HepG2 (cell line): ENCODE measurements at regions not wholly inside any gene's neighbourhood (a gene's known extent, or its start where the extent isn't known, plus 50 kb on each side); places are given as distances from the start of the nearest gene placed in this dataset.

ENCODE experiments used
- ATAC-seq: fragments of 200-7000 bp; cut with Tn5 transposase; 3 replicates; pipeline ENCODE4 v1.9.1; 2020; ENCODE audit warnings: mild to moderate bottlenecking, moderate library complexity
- BruUV-seq: library from RNA; stranded (reverse); fragments of 400-500 nt; replicated peaks from 2 replicates; lab custom pipeline; 2021; lab: Mats Ljungman, UMichigan
- CTCF ChIA-PET: fragments of 300-600 bp; formaldehyde crosslinking; extraction: SDS; loops from one replicate; lab custom pipeline; 2021; ENCODE audit warnings: low total read pairs, inconsistent platforms, low intra/inter-chr PET ratio; lab: Yijun Ruan, JAX
- POLR2A ChIA-PET: fragments of 350-600 bp; sonication (Branson Sonifier 250); formaldehyde crosslinking; loops from one replicate; lab custom pipeline; 2020; ENCODE audit warnings: antibody characterized with exemption, inconsistent platforms; lab: Yijun Ruan, JAX
- DNase-seq: peaks from one replicate; pipeline ENCODE4 v3.0.0-alpha.2; 2015; ENCODE audit warnings: low spot score
- FAIRE-seq: peaks from 3 replicates; lab custom pipeline; 2011; peaks lifted over from hg19 to GRCh38; lab: Jason Lieb, UNC
- H2AFZ ChIP-seq: one replicate; pipeline ENCODE4 v1.6.1; 2011; ENCODE audit warnings: low read length, inconsistent platforms
- H3K27ac ChIP-seq: fragments of 300-600 bp; 3 replicates; pipeline ENCODE4 v1.8.0; 2011; ENCODE audit warnings: mixed run types, mild to moderate bottlenecking, mixed read lengths, low read length, inconsistent platforms; ENCODE audit not compliant: insufficient read depth; ENCODE audit errors: extremely low read length
- H3K27me3 ChIP-seq, 2 experiments: fragments of 200-600 bp in 1 of 2; 2 replicates in 1 of 2; 3 replicates in 1 of 2; pipeline versions ENCODE4 v1.6.0 to v1.8.0; 2011; ENCODE audit warnings: low read length in 2 of 2, mild to moderate bottlenecking in 2 of 2, moderate library complexity in 2 of 2, inconsistent platforms in 1 of 2; ENCODE audit not compliant: insufficient read depth in 2 of 2, control insufficient read depth in 1 of 2
- H3K36me3 ChIP-seq, 2 experiments: fragments of 200-600 bp in 1 of 2; replicated peaks in 1 of 2; 2 replicates in 1 of 2; 3 replicates in 1 of 2; pipeline versions ENCODE4 v1.5.1 to v1.8.0; 2011; ENCODE audit warnings: low read length in 2 of 2, inconsistent platforms in 1 of 2; ENCODE audit not compliant: insufficient read depth in 2 of 2, control insufficient read depth in 1 of 2
- H3K4me1 ChIP-seq: 2 replicates; pipeline ENCODE4 v1.5.1; 2012; ENCODE audit warnings: low read length, inconsistent platforms; ENCODE audit not compliant: insufficient read depth
- H3K4me2 ChIP-seq: 2 replicates; pipeline ENCODE4 v1.6.0; 2011; ENCODE audit warnings: low read depth, low read length, inconsistent platforms
- H3K4me3 ChIP-seq, 3 experiments: fragments of 200-600 bp in 1 of 3; sonication (generic), shearing (Covaris generic) in 1 of 3; replicated peaks in 1 of 3; 2 replicates each; pipeline ENCODE4 v1.5.1; 2011 to 2016; ENCODE audit warnings: low read length in 3 of 3, inconsistent platforms in 2 of 3, low read depth in 2 of 3, mild to moderate bottlenecking in 2 of 3, control low read depth in 1 of 3, mixed read lengths in 1 of 3; ENCODE audit not compliant: insufficient read depth in 1 of 3
- H3K79me2 ChIP-seq: one replicate; pipeline ENCODE4 v1.6.1; 2011; ENCODE audit warnings: low read length, inconsistent platforms; ENCODE audit not compliant: insufficient read depth
- H3K9ac ChIP-seq: 2 replicates; pipeline ENCODE4 v1.6.0; 2011; ENCODE audit warnings: mild to moderate bottlenecking, low read depth, low read length, inconsistent platforms; ENCODE audit not compliant: insufficient read depth
- H3K9me3 ChIP-seq: 2 replicates; pipeline ENCODE4 v1.5.1; 2012; ENCODE audit warnings: mild to moderate bottlenecking, low read length
- H4K20me1 ChIP-seq: 2 replicates; pipeline ENCODE4 v1.6.0; 2011; ENCODE audit warnings: inconsistent platforms, mild to moderate bottlenecking, low read length, moderate library complexity; ENCODE audit not compliant: insufficient read depth
- BCL6 ChIP-seq: IDR thresholded peaks from 2 replicates; pipeline ENCODE4 v1.6.1; 2016; ENCODE audit warnings: missing genetic modification reagents, missing compliant biosample characterization
- CREM ChIP-seq, 2 experiments: sonication (generic) in 1 of 2; formaldehyde crosslinking in 1 of 2; IDR thresholded peaks; 2 replicates each; pipeline versions ENCODE4 v1.4.0 to v1.6.1; 2016 to 2020; ENCODE audit warnings: antibody characterized with exemption in 1 of 2, mild to moderate bottlenecking in 1 of 2, missing genetic modification reagents in 1 of 2
- DPF2 ChIP-seq: sonication (generic); formaldehyde crosslinking; IDR thresholded peaks from 2 replicates; pipeline ENCODE4 v1.4.0; 2020; ENCODE audit warnings: mild to moderate bottlenecking, low read depth, missing genetic modification reagents, borderline replicate concordance
- HMG20A ChIP-seq: IDR thresholded peaks from 2 replicates; pipeline ENCODE4 v1.6.1; 2016; ENCODE audit warnings: borderline replicate concordance
- HMG20B ChIP-seq: conservative IDR thresholded peaks from 2 replicates; pipeline ENCODE4 v1.6.1; 2016; ENCODE audit warnings: missing genetic modification reagents, missing compliant biosample characterization
- HOXD1 ChIP-seq: sonication (generic); formaldehyde crosslinking; IDR thresholded peaks from 2 replicates; pipeline ENCODE4 v1.5.0; 2020; ENCODE audit warnings: missing genetic modification reagents
- KAT8 ChIP-seq: IDR thresholded peaks from 2 replicates; pipeline ENCODE4 v1.6.1; 2016; ENCODE audit warnings: missing genetic modification reagents, missing compliant biosample characterization
- KLF11 ChIP-seq: IDR thresholded peaks from 2 replicates; pipeline ENCODE4 v1.6.1; 2016; ENCODE audit warnings: missing compliant biosample characterization
- NCOA2 ChIP-seq: sonication (generic); formaldehyde crosslinking; IDR thresholded peaks from 2 replicates; pipeline ENCODE4 v1.8.0; 2022; ENCODE audit warnings: inconsistent platforms
- NR2C2 ChIP-seq: sonication (generic); formaldehyde crosslinking; IDR thresholded peaks from 2 replicates; pipeline ENCODE4 v1.4.0; 2020; ENCODE audit warnings: missing genetic modification reagents, mild to moderate bottlenecking, moderate library complexity, borderline replicate concordance
- PRDM4 ChIP-seq: sonication (generic); formaldehyde crosslinking; IDR thresholded peaks from 2 replicates; pipeline ENCODE4 v1.9.0; 2021; ENCODE audit warnings: missing genetic modification reagents, borderline replicate concordance
- RFX1 ChIP-seq: fragments of 450-650 bp; IDR thresholded peaks from 2 replicates; pipeline ENCODE4 v1.6.1; 2017
- SOX5 ChIP-seq: IDR thresholded peaks from 2 replicates; pipeline ENCODE4 v1.6.1; 2016; ENCODE audit warnings: borderline replicate concordance
- SP2 ChIP-seq: sonication (generic); formaldehyde crosslinking; IDR thresholded peaks from 2 replicates; pipeline ENCODE4 v1.5.1; 2020; ENCODE audit warnings: mild to moderate bottlenecking, missing genetic modification reagents
- ZFP37 ChIP-seq: sonication (generic); formaldehyde crosslinking; IDR thresholded peaks from 2 replicates; pipeline ENCODE4 v1.4.0; 2020; ENCODE audit warnings: missing genetic modification reagents, borderline replicate concordance
- ZNF224 ChIP-seq: sonication (generic); formaldehyde crosslinking; IDR thresholded peaks from 2 replicates; pipeline ENCODE4 v1.5.0; 2020; ENCODE audit warnings: mild to moderate bottlenecking, missing genetic modification reagents
- ZNF546 ChIP-seq: sonication (generic); formaldehyde crosslinking; conservative IDR thresholded peaks from 2 replicates; pipeline ENCODE4 v1.8.1; 2023; ENCODE audit warnings: mild to moderate bottlenecking, missing genetic modification reagents
- ZNF678 ChIP-seq: sonication (generic); formaldehyde crosslinking; IDR thresholded peaks from 2 replicates; pipeline ENCODE4 v1.4.0; 2020; ENCODE audit warnings: mild to moderate bottlenecking, missing genetic modification reagents
- WGBS: methylation state at CpG from one replicate; pipeline ENCODE4 v1.1.6; 2017; ENCODE audit warnings: low lambda C conversion rate; 5-methylcytosine and 5-hydroxymethylcytosine counted together
- in situ Hi-C: cut with HindIII; loops from 2 replicates; pipeline ENCODE4 v1.10.0; 2017; ENCODE audit warnings: low pct_unique_long_range_greater_than_20kb; ENCODE audit not compliant: extremely low pct_ligation_motif_present
- intact Hi-C: fragments of 100-400 bp; cut with micrococcal nuclease; formaldehyde crosslinking; loops from one replicate; pipeline ENCODE4 v1.10.0; 2022; ENCODE audit not compliant: unreplicated experiment
- TF ChIP-seq, protein P1 (sequence below): sonication (generic); formaldehyde crosslinking; conservative IDR thresholded peaks from 2 replicates; pipeline ENCODE4 v1.4.0; 2020; ENCODE audit warnings: missing genetic modification reagents

- TF ChIP-seq, protein P1, sequence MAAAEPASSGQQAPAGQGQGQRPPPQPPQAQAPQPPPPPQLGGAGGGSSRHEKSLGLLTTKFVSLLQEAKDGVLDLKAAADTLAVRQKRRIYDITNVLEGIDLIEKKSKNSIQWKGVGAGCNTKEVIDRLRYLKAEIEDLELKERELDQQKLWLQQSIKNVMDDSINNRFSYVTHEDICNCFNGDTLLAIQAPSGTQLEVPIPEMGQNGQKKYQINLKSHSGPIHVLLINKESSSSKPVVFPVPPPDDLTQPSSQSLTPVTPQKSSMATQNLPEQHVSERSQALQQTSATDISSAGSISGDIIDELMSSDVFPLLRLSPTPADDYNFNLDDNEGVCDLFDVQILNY (CRISPR knock-in tag): no peak
- TF ChIP-seq ZNF224 (CRISPR knock-in tag) (no peak), HOXD1 (CRISPR knock-in tag) (no peak), KLF11 (no peak), NR2C2 (CRISPR knock-in tag) (no peak), RFX1 (no peak)
These were observed 178.9 kb upstream of the MYLIP start (continued) for GRCh38 chr6:15949982-15950381.

- intact Hi-C loops (no loop called here), in situ Hi-C loops (no loop called here)
- FAIRE-seq (peak; percentile 75), DNase-seq (peak; percentile 77), ATAC-seq (peak; percentile 96)
- POLR2A ChIA-PET: no interaction called here
- Histone ChIP-seq H2AFZ (no peak overlapping the region), H3K9me3 (no peaks in the 10 kb centered on the region), H3K4me1 (peaks cover 24% of the 10 kb centered on the region), H3K27ac (no peak overlapping the region), H3K4me3 (no peak overlapping the region), H4K20me1 (no peaks in the 10 kb centered on the region; the same call in 1 of the 2 replicates), H3K27me3 (peaks cover 3 to 60% of the 10 kb centered on the region in 2 experiments), H3K4me2 (peak overlapping the region; percentile 3), H3K9ac (no peak overlapping the region), H3K79me2 (no peaks in the 10 kb centered on the region), H3K36me3 (no peaks in the 10 kb centered on the region)
- no TSS peak for BruUV-seq
- 3% methylated on average over 10 of the region's 10 CpGs for WGBS
- CTCF ChIA-PET: no interaction called here
- TF ChIP-seq ZFP37: no peak
- TF ChIP-seq NCOA2 (CRISPR knock-in tag): peak; percentile 60; the same call in 1 of the 2 replicates
- no peak for TF ChIP-seq PRDM4 (CRISPR knock-in tag)
- peak; percentile 70; the same call in 1 of the 2 replicates for TF ChIP-seq HMG20A
- no peak for TF ChIP-seq SP2 (CRISPR knock-in tag)
- TF ChIP-seq KAT8 (CRISPR knock-in tag): 0 out of 2 replicates have a peak, but pooled peaks have one; percentile 22
- TF ChIP-seq ZNF546: no peak
- TF ChIP-seq SOX5 (CRISPR knock-in tag): peak; percentile 98
- peak; percentile 70; the same call in 1 of the 2 replicates for TF ChIP-seq CREM (IDR thresholded peaks at IDR 0.05)
- no peak for TF ChIP-seq CREM (CRISPR knock-in tag; IDR thresholded peaks at IDR 0.05)
- TF ChIP-seq HMG20B: no peak
- TF ChIP-seq BCL6 (CRISPR knock-in tag): peak; percentile 82
- TF ChIP-seq ZNF678: no peak
- no peak for TF ChIP-seq DPF2 (CRISPR knock-in tag)
These were observed 179.7 kb upstream of the MYLIP start for GRCh38 chr6:15948930-15949900.
